GM10266 (cell line): ENCODE measurements at regions not wholly inside any gene's neighbourhood (a gene's known extent, or its start where the extent isn't known, plus 50 kb on each side); places are given as distances from the start of the nearest gene placed in this dataset.
"Not testable (repeated sequence)": the region's sequence is repeated elsewhere in the genome, so short reads cannot be mapped to it uniquely, and the experiment has no call there.

ENCODE experiments used
- DNase-seq: peaks from one replicate; pipeline ENCODE4 v3.0.0; 2012; ENCODE audit errors: extremely low spot score
- TF ChIP-seq, protein P1 (sequence below): IDR thresholded peaks from 2 replicates; pipeline ENCODE4 v1.5.1; 2012; ENCODE audit warnings: mild to moderate bottlenecking, low read depth; ENCODE audit not compliant: control insufficient read depth, insufficient read depth; ENCODE audit errors: missing control alignments

- TF ChIP-seq, protein P1, sequence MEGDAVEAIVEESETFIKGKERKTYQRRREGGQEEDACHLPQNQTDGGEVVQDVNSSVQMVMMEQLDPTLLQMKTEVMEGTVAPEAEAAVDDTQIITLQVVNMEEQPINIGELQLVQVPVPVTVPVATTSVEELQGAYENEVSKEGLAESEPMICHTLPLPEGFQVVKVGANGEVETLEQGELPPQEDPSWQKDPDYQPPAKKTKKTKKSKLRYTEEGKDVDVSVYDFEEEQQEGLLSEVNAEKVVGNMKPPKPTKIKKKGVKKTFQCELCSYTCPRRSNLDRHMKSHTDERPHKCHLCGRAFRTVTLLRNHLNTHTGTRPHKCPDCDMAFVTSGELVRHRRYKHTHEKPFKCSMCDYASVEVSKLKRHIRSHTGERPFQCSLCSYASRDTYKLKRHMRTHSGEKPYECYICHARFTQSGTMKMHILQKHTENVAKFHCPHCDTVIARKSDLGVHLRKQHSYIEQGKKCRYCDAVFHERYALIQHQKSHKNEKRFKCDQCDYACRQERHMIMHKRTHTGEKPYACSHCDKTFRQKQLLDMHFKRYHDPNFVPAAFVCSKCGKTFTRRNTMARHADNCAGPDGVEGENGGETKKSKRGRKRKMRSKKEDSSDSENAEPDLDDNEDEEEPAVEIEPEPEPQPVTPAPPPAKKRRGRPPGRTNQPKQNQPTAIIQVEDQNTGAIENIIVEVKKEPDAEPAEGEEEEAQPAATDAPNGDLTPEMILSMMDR, result no peak
- no peak for DNase-seq
Observed at GRCh38 chr5:25453500-25453899, 808.7 kb upstream of the CDH10 start.

DNA sequence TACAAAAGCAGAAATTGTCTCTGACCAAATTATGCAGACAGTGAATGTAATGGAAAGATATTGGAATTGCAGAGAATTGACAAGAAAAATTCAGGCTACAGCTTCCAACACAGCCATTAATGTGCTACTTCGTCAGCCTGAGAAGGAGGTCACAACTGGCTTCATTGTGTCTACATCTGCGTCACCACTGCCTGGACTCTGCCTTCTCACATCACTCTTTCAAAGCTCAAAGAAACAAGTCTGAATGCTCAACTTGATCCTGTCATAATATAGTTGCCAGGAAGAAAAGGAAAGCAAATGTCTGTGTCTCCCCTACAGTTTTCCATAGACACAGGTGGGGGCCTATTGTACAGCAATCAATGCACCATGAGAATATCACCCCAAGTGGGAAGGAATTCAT is 806.5 kb upstream of the CDH10 start:
- DNase-seq, result no peak

GRCh38 chr5:25448646-25449045 is 803.9 kb upstream of the CDH10 start:
- TF ChIP-seq, protein P1, result no peak
- no peak for DNase-seq

More for the DNA sequence above, 806.5 kb upstream of the CDH10 start:
- TF ChIP-seq, protein P1, result no peak

GRCh38 chr5:25448190-25448621 is 803.4 kb upstream of the CDH10 start:
- DNase-seq, result no peak
- TF ChIP-seq, protein P1, result no peak

GRCh38 chr5:25446061-25446420 is 801.3 kb upstream of the CDH10 start:
- DNase-seq, result not testable (repeated sequence)

- DNase-seq, result not testable (repeated sequence)
Observed at GRCh38 chr5:25445381-25446060, 800.7 kb upstream of the CDH10 start.

GRCh38 chr5:25444697-25445096 is 799.9 kb upstream of the CDH10 start:
- no peak for DNase-seq
- TF ChIP-seq, protein P1, result no peak

- TF ChIP-seq, protein P1, result no peak
- DNase-seq, result no peak
Observed at GRCh38 chr5:25441810-25442209, 797.0 kb upstream of the CDH10 start.
